Adrenal gland (tissue), 5 donors: ENCODE measurements at regions not wholly inside any gene's neighbourhood (a gene's known extent, or its start where the extent isn't known, plus 50 kb on each side); places are given as distances from the start of the nearest gene placed in this dataset.

Experiments
- POLR2A ChIP-seq, 2 donors: fragments of 450-650 bp; IDR thresholded peaks; one replicate each; pipeline ENCODE4 v1.6.1; 2017; ENCODE audit warnings: antibody characterized with exemption in 2 of 2, mild to moderate bottlenecking in 2 of 2, moderate library complexity in 1 of 2
- TF ChIP-seq, protein P1 (sequence below), 6 experiments: fragments of 450-650 bp in 4 of 6; fragments of 200-600 bp in 2 of 6; sonication (generic) in 1 of 6; IDR thresholded peaks; 1 replicate in 5 of 6; 2 replicates in 1 of 6; pipeline versions ENCODE4 v1.5.1 to v1.8.0; 2016 to 2021; ENCODE audit warnings: antibody characterized with exemption in 6 of 6, mild to moderate bottlenecking in 2 of 6, moderate library complexity in 1 of 6
- donor health status: DM: no; HTN: no; CAD: no.

GRCh38 chr3:124316034-124316287 lies 324.0 kb upstream of the ROPN1 start:
- TF ChIP-seq, protein P1, sequence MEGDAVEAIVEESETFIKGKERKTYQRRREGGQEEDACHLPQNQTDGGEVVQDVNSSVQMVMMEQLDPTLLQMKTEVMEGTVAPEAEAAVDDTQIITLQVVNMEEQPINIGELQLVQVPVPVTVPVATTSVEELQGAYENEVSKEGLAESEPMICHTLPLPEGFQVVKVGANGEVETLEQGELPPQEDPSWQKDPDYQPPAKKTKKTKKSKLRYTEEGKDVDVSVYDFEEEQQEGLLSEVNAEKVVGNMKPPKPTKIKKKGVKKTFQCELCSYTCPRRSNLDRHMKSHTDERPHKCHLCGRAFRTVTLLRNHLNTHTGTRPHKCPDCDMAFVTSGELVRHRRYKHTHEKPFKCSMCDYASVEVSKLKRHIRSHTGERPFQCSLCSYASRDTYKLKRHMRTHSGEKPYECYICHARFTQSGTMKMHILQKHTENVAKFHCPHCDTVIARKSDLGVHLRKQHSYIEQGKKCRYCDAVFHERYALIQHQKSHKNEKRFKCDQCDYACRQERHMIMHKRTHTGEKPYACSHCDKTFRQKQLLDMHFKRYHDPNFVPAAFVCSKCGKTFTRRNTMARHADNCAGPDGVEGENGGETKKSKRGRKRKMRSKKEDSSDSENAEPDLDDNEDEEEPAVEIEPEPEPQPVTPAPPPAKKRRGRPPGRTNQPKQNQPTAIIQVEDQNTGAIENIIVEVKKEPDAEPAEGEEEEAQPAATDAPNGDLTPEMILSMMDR (IDR thresholded peaks at IDR 0.05), result no peak
- TF ChIP-seq POLR2A (IDR thresholded peaks at IDR 0.05), result no peak
